Esophagus muscularis mucosa (tissue), 4 donors: ENCODE measurements at regions not wholly inside any gene's neighbourhood (a gene's known extent, or its start where the extent isn't known, plus 50 kb on each side); places are given as distances from the start of the nearest gene placed in this dataset.
A peak's percentile ranks its signal among the peaks of the same experiment; 100 is the strongest.

Source experiments
- DNase-seq: peaks from one replicate; pipeline ENCODE4 v3.0.0-alpha.2; 2017; ENCODE audit errors: extremely low spot score
- H3K27ac ChIP-seq, 4 donors: fragments of 200-600 bp; sonication (generic); replicated peaks in 1 of 4; 1 replicate in 3 of 4; 2 replicates in 1 of 4; pipeline ENCODE4 v1.5.1; 2016 to 2019; ENCODE audit warnings: mild to moderate bottlenecking in 1 of 4
- H3K27me3 ChIP-seq, 4 donors: fragments of 200-600 bp; sonication (generic); one replicate each; pipeline versions ENCODE4 v1.5.1 to v1.6.0; 2016 to 2019
- H3K36me3 ChIP-seq, 4 donors: fragments of 200-600 bp; sonication (generic); one replicate each; pipeline ENCODE4 v1.5.1; 2016 to 2019
- H3K4me1 ChIP-seq, 4 donors: fragments of 200-600 bp; sonication (generic); one replicate each; pipeline ENCODE4 v1.5.1; 2016 to 2019
- H3K4me3 ChIP-seq, 4 donors: fragments of 200-600 bp; sonication (generic); 1 replicate in 2 of 4; 2 replicates in 2 of 4; pipeline ENCODE4 v1.5.1; 2016 to 2019; ENCODE audit warnings: mild to moderate bottlenecking in 4 of 4, moderate library complexity in 1 of 4
- H3K9me3 ChIP-seq, 4 donors: fragments of 200-600 bp; sonication (generic); 1 replicate in 3 of 4; 2 replicates in 1 of 4; pipeline ENCODE4 v1.5.1; 2016 to 2019
- CTCF ChIP-seq, 3 experiments: fragments of 200-600 bp in 2 of 3; fragments of 450-650 bp in 1 of 3; sonication (generic) in 2 of 3; IDR thresholded peaks; one replicate each; pipeline ENCODE4 v1.5.1; 2017 to 2019; ENCODE audit warnings: antibody characterized with exemption in 3 of 3, mild to moderate bottlenecking in 2 of 3, moderate library complexity in 1 of 3
- EP300 ChIP-seq: sonication (generic); formaldehyde crosslinking; IDR thresholded peaks from one replicate; pipeline ENCODE4 v1.6.1; 2017; ENCODE audit warnings: antibody characterized with exemption
- POLR2A ChIP-seq: fragments of 450-650 bp; IDR thresholded peaks from one replicate; pipeline ENCODE4 v1.6.1; 2017; ENCODE audit warnings: antibody characterized with exemption, moderate library complexity, mild to moderate bottlenecking, low read depth
- POLR2AphosphoS5 ChIP-seq, 2 donors: sonication (generic); formaldehyde crosslinking; IDR thresholded peaks; one replicate each; pipeline ENCODE4 v1.6.1; 2017; ENCODE audit warnings: antibody characterized with exemption in 2 of 2
- WGBS: methylation state at CpG from one replicate; pipeline ENCODE4 v1.1.5; 2018; 5-methylcytosine and 5-hydroxymethylcytosine counted together
- intact Hi-C: fragments of 100-400 bp; cut with DNase I; formaldehyde crosslinking; loops from one replicate; pipeline ENCODE4 v1.15.1; 2023

- TF ChIP-seq EP300, result no peak
- TF ChIP-seq POLR2AphosphoS5 (IDR thresholded peaks at IDR 0.05), result no peak
- no peak for TF ChIP-seq CTCF (IDR thresholded peaks at IDR 0.05)
- TF ChIP-seq POLR2A, result no peak
- intact Hi-C loops, result no loop called here
- 94% methylated on average over 7 of the region's 7 CpGs for WGBS
- Histone ChIP-seq H3K27ac (peak overlapping the region in 1 of 4 donors; percentile 2), H3K4me1 (peaks cover 23 to 53% (median 30%) of the 10 kb centered on the region in 4 donors), H3K4me3 (no peak overlapping the region), H3K36me3 (no peaks in the 10 kb centered on the region), H3K9me3 (no peaks in the 10 kb centered on the region), H3K27me3 (no peaks in the 10 kb centered on the region)
- no peak for DNase-seq
These were observed 130.0 kb downstream of the C9orf152 start for GRCh38 chr9:110077925-110078324.

- intact Hi-C loops, result no loop called here
- H3K4me3 ChIP-seq, result no peak overlapping the region
These were observed 129.4 kb downstream of the C9orf152 start for GRCh38 chr9:110078604-110079003.

GRCh38 chr9:110081395-110081794 is 126.6 kb downstream of the C9orf152 start:
- no peaks in the 10 kb centered on the region for H3K36me3 ChIP-seq
- no peak overlapping the region for H3K4me3 ChIP-seq
- no peak for DNase-seq
- intact Hi-C loops, result no loop called here
- TF ChIP-seq POLR2AphosphoS5 (IDR thresholded peaks at IDR 0.05) (no peak), CTCF (IDR thresholded peaks at IDR 0.05) (no peak), POLR2A (no peak)
- H3K27ac ChIP-seq, result peak overlapping the region; percentile 27 to 56 (median 36)
- H3K4me1 ChIP-seq, result peaks cover 23 to 61% (median 26%) of the 10 kb centered on the region in 4 donors
- H3K27me3 ChIP-seq, result no peaks in the 10 kb centered on the region
- H3K9me3 ChIP-seq, result no peaks in the 10 kb centered on the region
- 44% methylated on average over 3 of the region's 3 CpGs for WGBS

More at GRCh38 chr9:110078604-110079003, 129.4 kb downstream of the C9orf152 start:
- Histone ChIP-seq H3K4me1 (peaks cover 23 to 53% (median 26%) of the 10 kb centered on the region in 4 donors), H3K36me3 (no peaks in the 10 kb centered on the region), H3K9me3 (no peaks in the 10 kb centered on the region), H3K27me3 (no peaks in the 10 kb centered on the region), H3K27ac (peak overlapping the region in 1 of 4 donors; percentile 2)
- no peak for DNase-seq
- TF ChIP-seq CTCF (IDR thresholded peaks at IDR 0.05) (no peak), EP300 (no peak), POLR2A (no peak), POLR2AphosphoS5 (IDR thresholded peaks at IDR 0.05) (no peak)
- WGBS, result 60% methylated on average over 4 of the region's 4 CpGs

GRCh38 chr9:110083866-110084265 is 124.1 kb downstream of the C9orf152 start:
- 87% methylated on average over 3 of the region's 3 CpGs for WGBS
- intact Hi-C loops, result no loop called here

More at GRCh38 chr9:110083866-110084265, 124.1 kb downstream of the C9orf152 start:
- Histone ChIP-seq H3K27me3 (no peaks in the 10 kb centered on the region), H3K4me1 (peaks cover 13 to 71% (median 20%) of the 10 kb centered on the region in 4 donors), H3K27ac (no peak overlapping the region), H3K36me3 (no peaks in the 10 kb centered on the region), H3K9me3 (no peaks in the 10 kb centered on the region), H3K4me3 (no peak overlapping the region)
- no peak for TF ChIP-seq EP300
- no peak for TF ChIP-seq POLR2AphosphoS5 (IDR thresholded peaks at IDR 0.05)
- TF ChIP-seq CTCF (IDR thresholded peaks at IDR 0.05), result no peak
- no peak for DNase-seq
